H9 (cell line): ENCODE measurements at regions not wholly inside any gene's neighbourhood (a gene's known extent, or its start where the extent isn't known, plus 50 kb on each side); places are given as distances from the start of the nearest gene placed in this dataset.

Experiments
- DNase-seq: peaks from one replicate; pipeline ENCODE4 v3.0.0-alpha.2; 2017
- H2AFZ ChIP-seq: one replicate; pipeline ENCODE4 v1.6.1; 2013; ENCODE audit warnings: mild to moderate bottlenecking, low read length, control low read depth, moderate library complexity
- H2AK5ac ChIP-seq: 2 replicates; pipeline ENCODE4 v1.6.1; 2013; ENCODE audit warnings: low read length, control low read depth, mixed read lengths; ENCODE audit not compliant: insufficient read length
- H2BK120ac ChIP-seq: one replicate; pipeline ENCODE4 v1.6.1; 2013; ENCODE audit warnings: low read depth, mild to moderate bottlenecking, low read length, control low read depth, inconsistent platforms; ENCODE audit not compliant: poor library complexity, severe bottlenecking
- H2BK12ac ChIP-seq: 2 replicates; pipeline ENCODE4 v1.6.1; 2013; ENCODE audit warnings: low read length, control low read depth, mixed read lengths, low read depth; ENCODE audit not compliant: insufficient read length
- H2BK15ac ChIP-seq: 2 replicates; pipeline ENCODE4 v1.6.1; 2013; ENCODE audit warnings: low read depth, low read length, control low read depth
- H2BK20ac ChIP-seq: one replicate; pipeline ENCODE4 v1.6.1; 2013; ENCODE audit warnings: low read depth, mild to moderate bottlenecking, low read length, control low read depth, inconsistent platforms; ENCODE audit not compliant: poor library complexity, severe bottlenecking
- H2BK5ac ChIP-seq: 2 replicates; pipeline ENCODE4 v1.6.1; 2013; ENCODE audit warnings: low read length, control low read depth, mixed read lengths; ENCODE audit not compliant: insufficient read length
- H3K14ac ChIP-seq: 2 replicates; pipeline ENCODE4 v1.6.1; 2013; ENCODE audit warnings: low read length, control low read depth; ENCODE audit not compliant: insufficient read depth
- H3K18ac ChIP-seq: 2 replicates; pipeline ENCODE4 v1.6.1; 2013; ENCODE audit warnings: low read depth, mild to moderate bottlenecking, mixed read lengths, low read length, control low read depth; ENCODE audit not compliant: insufficient read length
- H3K23ac ChIP-seq: 2 replicates; pipeline ENCODE4 v1.6.1; 2013; ENCODE audit warnings: low read length, control low read depth, mixed read lengths, low read depth; ENCODE audit not compliant: insufficient read length
- H3K23me2 ChIP-seq: 2 replicates; pipeline ENCODE4 v1.6.1; 2013; ENCODE audit warnings: low read depth, mild to moderate bottlenecking, mixed read lengths, low read length, control low read depth; ENCODE audit not compliant: insufficient read length, poor library complexity, severe bottlenecking
- H3K27ac ChIP-seq: 2 replicates; pipeline ENCODE4 v1.5.1; 2013; ENCODE audit warnings: low read length, control low read depth, mixed read lengths, low read depth; ENCODE audit not compliant: insufficient read length
- H3K27me3 ChIP-seq: 2 replicates; pipeline ENCODE4 v1.6.1; 2013; ENCODE audit warnings: low read length, control low read depth, inconsistent platforms; ENCODE audit not compliant: insufficient read depth
- H3K4ac ChIP-seq: 2 replicates; pipeline ENCODE4 v1.6.1; 2013; ENCODE audit warnings: low read depth, mild to moderate bottlenecking, control low read depth, inconsistent platforms, low read length, moderate library complexity
- H3K4me1 ChIP-seq: 2 replicates; pipeline ENCODE4 v1.6.1; 2013; ENCODE audit warnings: low read length, control low read depth, inconsistent platforms; ENCODE audit not compliant: insufficient read depth
- H3K4me2 ChIP-seq: 2 replicates; pipeline ENCODE4 v1.6.1; 2013; ENCODE audit warnings: low read length, control low read depth, mixed read lengths; ENCODE audit not compliant: insufficient read length, insufficient read depth
- H3K56ac ChIP-seq: 2 replicates; pipeline ENCODE4 v1.6.1; 2013; ENCODE audit warnings: low read depth, mild to moderate bottlenecking, mixed read lengths, low read length, control low read depth; ENCODE audit not compliant: insufficient read length
- H3K79me1 ChIP-seq: 2 replicates; pipeline ENCODE4 v1.6.1; 2013; ENCODE audit warnings: low read depth, mild to moderate bottlenecking, moderate library complexity, low read length, control low read depth, inconsistent platforms; ENCODE audit not compliant: insufficient read depth, poor library complexity, severe bottlenecking
- H3K79me2 ChIP-seq: 2 replicates; pipeline ENCODE4 v1.6.1; 2013; ENCODE audit warnings: low read length, control low read depth, inconsistent platforms; ENCODE audit not compliant: insufficient read depth
- H3K9ac ChIP-seq: 2 replicates; pipeline ENCODE4 v1.6.1; 2013; ENCODE audit warnings: low read length, control low read depth, mixed read lengths; ENCODE audit not compliant: insufficient read length; ENCODE audit errors: extremely low read depth
- H3K9me3 ChIP-seq: one replicate; pipeline ENCODE4 v1.6.1; 2013; ENCODE audit warnings: low read depth, low read length, inconsistent platforms; ENCODE audit not compliant: control insufficient read depth
- H3T11ph ChIP-seq: one replicate; pipeline ENCODE4 v1.6.1; 2013; ENCODE audit warnings: mild to moderate bottlenecking, low read length, control low read depth, inconsistent platforms
- H4K20me1 ChIP-seq: one replicate; pipeline ENCODE4 v1.6.1; 2013; ENCODE audit not compliant: control insufficient read depth, insufficient read length, insufficient read depth
- H4K5ac ChIP-seq: 2 replicates; pipeline ENCODE4 v1.6.1; 2013; ENCODE audit warnings: low read depth, mild to moderate bottlenecking, mixed read lengths, low read length, control low read depth; ENCODE audit not compliant: insufficient read length
- H4K8ac ChIP-seq: replicated peaks from 2 replicates; pipeline ENCODE4 v1.6.1; 2013; ENCODE audit warnings: low read length, control low read depth, mixed read lengths, low read depth; ENCODE audit not compliant: insufficient read length
- H4K91ac ChIP-seq: 2 replicates; pipeline ENCODE4 v1.6.1; 2013; ENCODE audit warnings: low read depth, mild to moderate bottlenecking, moderate library complexity, mixed read lengths, low read length, control low read depth; ENCODE audit not compliant: insufficient read length
- H3K27ac Mint-ChIP-seq, 3 experiments: 2 replicates in 2 of 3; 3 replicates in 1 of 3; pipeline ENCODE4 v1.8.0; 2020 to 2021; ENCODE audit warnings: mixed read lengths in 3 of 3, mild to moderate bottlenecking in 1 of 3, moderate library complexity in 1 of 3
- H3K27me3 Mint-ChIP-seq: 2 replicates; pipeline ENCODE4 v1.8.0; 2021; ENCODE audit warnings: low read depth, mild to moderate bottlenecking, moderate library complexity, mixed read lengths
- H3K36me3 Mint-ChIP-seq, 3 experiments: 2 replicates in 2 of 3; 3 replicates in 1 of 3; pipeline ENCODE4 v1.8.0; 2020 to 2021; ENCODE audit warnings: low read depth in 3 of 3, mixed read lengths in 3 of 3; ENCODE audit not compliant: insufficient read depth in 1 of 3
- H3K4me1 Mint-ChIP-seq, 2 experiments: 2 replicates each; pipeline ENCODE4 v1.8.0; 2020; ENCODE audit warnings: mixed read lengths in 2 of 2
- H3K4me3 Mint-ChIP-seq, 2 experiments: 2 replicates in 1 of 2; 3 replicates in 1 of 2; pipeline ENCODE4 v1.8.0; 2020 to 2021; ENCODE audit warnings: mild to moderate bottlenecking in 2 of 2, mixed read lengths in 2 of 2, moderate library complexity in 1 of 2
- H3K9me3 Mint-ChIP-seq, 2 experiments: 2 replicates in 1 of 2; 3 replicates in 1 of 2; pipeline ENCODE4 v1.8.0; 2020; ENCODE audit warnings: mild to moderate bottlenecking in 2 of 2, mixed read lengths in 2 of 2, moderate library complexity in 1 of 2
- WGBS: extraction: QIAGEN DNeasy Blood & Tissue Kit; methylation state at CpG from one replicate; pipeline ENCODE4 v1.1.7; 2013; ENCODE audit warnings: missing lambda C conversion rate, low lambda C conversion rate, mixed read lengths; ENCODE audit not compliant: insufficient read length; ENCODE audit errors: extremely low coverage; 5-methylcytosine and 5-hydroxymethylcytosine counted together
- TF ChIP-seq, protein P1 (sequence below): fragments of 200-600 bp; sonication (generic); conservative IDR thresholded peaks from 3 replicates; pipeline ENCODE4 v1.8.0; 2021; ENCODE audit warnings: antibody characterized with exemption, mild to moderate bottlenecking

DNA sequence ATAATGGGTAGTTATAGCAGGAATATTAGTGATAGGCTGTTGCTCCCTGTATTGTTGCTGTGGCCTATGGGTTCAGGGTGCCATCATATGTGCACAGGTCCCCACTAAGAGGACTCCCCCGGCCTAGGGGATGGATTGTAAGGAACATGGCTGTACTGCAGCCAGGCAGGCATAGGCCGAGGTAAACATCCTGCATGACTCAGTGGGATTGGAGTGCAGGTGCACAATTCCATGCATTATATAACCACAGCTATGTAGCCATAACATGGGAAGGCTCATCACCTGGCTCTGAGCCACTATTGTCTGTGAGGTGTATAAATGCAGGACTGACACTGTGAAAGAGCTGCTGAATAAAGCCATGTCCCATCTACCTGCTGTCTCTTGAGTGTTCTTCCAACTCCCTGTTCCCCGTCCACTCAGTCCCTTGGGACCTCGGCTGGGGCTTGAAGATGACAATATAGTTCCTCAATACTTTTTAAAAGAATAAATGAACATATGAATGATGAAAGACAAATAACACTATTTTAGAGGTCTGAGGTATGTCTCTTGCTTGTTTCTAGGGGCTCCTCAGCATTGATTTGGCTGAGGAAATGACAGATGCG is 425.2 kb downstream of the IDS start:
- no peak overlapping the region for H3K4ac ChIP-seq
- no peak overlapping the region for H2AFZ ChIP-seq
- no peak overlapping the region for H3K4me2 ChIP-seq
- H3K9me3 ChIP-seq = peaks cover 49% of the 10 kb centered on the region
- H3K79me2 ChIP-seq = no peaks in the 10 kb centered on the region
- no peaks in the 10 kb centered on the region; the same call in 1 of the 2 replicates for H3K27me3 Mint-ChIP-seq
- H4K8ac ChIP-seq = no peak overlapping the region
- H3K27ac ChIP-seq = no peak overlapping the region
- no peak overlapping the region for H2BK120ac ChIP-seq
- no CpG with 5 or more reads among the region's 5 CpGs for WGBS
- H3K4me1 ChIP-seq = no peaks in the 10 kb centered on the region
- H2BK20ac ChIP-seq = no peak overlapping the region
- no peak for DNase-seq
- no peaks in the 10 kb centered on the region for H3K23me2 ChIP-seq
- no peak overlapping the region for H2AK5ac ChIP-seq
- H3K56ac ChIP-seq = no peak overlapping the region
- no peak overlapping the region for H4K5ac ChIP-seq
- H3K27me3 ChIP-seq = no peaks in the 10 kb centered on the region
- no peak overlapping the region for H3K23ac ChIP-seq
- peaks cover 0 to 10% (median 2%) of the 10 kb centered on the region in 3 experiments; a peak in 6 of 7 replicates for H3K36me3 Mint-ChIP-seq
- H4K91ac ChIP-seq = no peak overlapping the region
- H3K9ac ChIP-seq = no peak overlapping the region
- H3K79me1 ChIP-seq = no peaks in the 10 kb centered on the region
- no peak overlapping the region for H2BK5ac ChIP-seq
- no peak overlapping the region for H3K4me3 Mint-ChIP-seq
- no peak overlapping the region for H2BK15ac ChIP-seq
- H4K20me1 ChIP-seq = no peaks in the 10 kb centered on the region
- no peaks in the 10 kb centered on the region; a peak in 1 of 4 replicates for H3K4me1 Mint-ChIP-seq
- H3K27ac Mint-ChIP-seq = no peak overlapping the region
- no peak overlapping the region for H2BK12ac ChIP-seq
- peaks cover 85 to 86% of the 10 kb centered on the region in 2 experiments for H3K9me3 Mint-ChIP-seq
- no peak overlapping the region for H3K18ac ChIP-seq
- H3K14ac ChIP-seq = no peak overlapping the region
- H3T11ph ChIP-seq = no peak overlapping the region
- TF ChIP-seq, protein P1, sequence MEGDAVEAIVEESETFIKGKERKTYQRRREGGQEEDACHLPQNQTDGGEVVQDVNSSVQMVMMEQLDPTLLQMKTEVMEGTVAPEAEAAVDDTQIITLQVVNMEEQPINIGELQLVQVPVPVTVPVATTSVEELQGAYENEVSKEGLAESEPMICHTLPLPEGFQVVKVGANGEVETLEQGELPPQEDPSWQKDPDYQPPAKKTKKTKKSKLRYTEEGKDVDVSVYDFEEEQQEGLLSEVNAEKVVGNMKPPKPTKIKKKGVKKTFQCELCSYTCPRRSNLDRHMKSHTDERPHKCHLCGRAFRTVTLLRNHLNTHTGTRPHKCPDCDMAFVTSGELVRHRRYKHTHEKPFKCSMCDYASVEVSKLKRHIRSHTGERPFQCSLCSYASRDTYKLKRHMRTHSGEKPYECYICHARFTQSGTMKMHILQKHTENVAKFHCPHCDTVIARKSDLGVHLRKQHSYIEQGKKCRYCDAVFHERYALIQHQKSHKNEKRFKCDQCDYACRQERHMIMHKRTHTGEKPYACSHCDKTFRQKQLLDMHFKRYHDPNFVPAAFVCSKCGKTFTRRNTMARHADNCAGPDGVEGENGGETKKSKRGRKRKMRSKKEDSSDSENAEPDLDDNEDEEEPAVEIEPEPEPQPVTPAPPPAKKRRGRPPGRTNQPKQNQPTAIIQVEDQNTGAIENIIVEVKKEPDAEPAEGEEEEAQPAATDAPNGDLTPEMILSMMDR = no peak
